ENCODE measurements at regions not wholly inside any gene's neighbourhood (a gene's known extent, or its start where the extent isn't known, plus 50 kb on each side); places are given as distances from the start of the nearest gene placed in this dataset.
A peak's percentile ranks its signal among the peaks of the same experiment; 100 is the strongest.

DNA sequence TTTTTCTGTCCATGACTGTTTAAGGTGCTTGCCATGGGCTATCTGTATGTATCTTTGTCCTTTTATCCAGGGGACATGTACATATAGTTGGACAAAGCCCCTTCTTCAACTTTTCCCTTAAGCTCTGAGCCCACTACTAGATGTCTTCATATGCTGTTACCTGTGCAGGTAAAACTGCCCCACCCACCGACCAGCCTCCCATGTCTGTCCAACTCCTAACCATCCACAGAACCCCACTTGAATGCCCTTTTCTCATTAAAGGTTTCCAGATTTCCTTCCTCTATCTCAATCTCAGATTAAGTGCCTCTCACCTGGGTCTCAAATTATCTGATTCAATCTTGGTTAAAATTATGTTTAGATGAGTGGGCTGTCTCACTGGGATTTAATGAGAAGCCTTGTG lies 136.3 kb downstream of the RNASET2 start:
- TF ChIP-seq ZNF37A (tag by site-specific recombination; IDR thresholded peaks at IDR 0.05) (no peak), ZFP3 (tag by site-specific recombination; IDR thresholded peaks at IDR 0.05; ENCODE audit: low read depth) (peak; percentile 67), BCL11B (tag by site-specific recombination; IDR thresholded peaks at IDR 0.05; ENCODE audit: low read depth) (no peak), ZNF624 (tag by site-specific recombination; IDR thresholded peaks at IDR 0.05) (no peak), ZNF324 (tag by site-specific recombination; IDR thresholded peaks at IDR 0.05) (no peak), ZNF366 (tag by site-specific recombination; conservative IDR thresholded peaks at IDR 0.05) (no peak)
- TF ChIP-seq, protein P1, sequence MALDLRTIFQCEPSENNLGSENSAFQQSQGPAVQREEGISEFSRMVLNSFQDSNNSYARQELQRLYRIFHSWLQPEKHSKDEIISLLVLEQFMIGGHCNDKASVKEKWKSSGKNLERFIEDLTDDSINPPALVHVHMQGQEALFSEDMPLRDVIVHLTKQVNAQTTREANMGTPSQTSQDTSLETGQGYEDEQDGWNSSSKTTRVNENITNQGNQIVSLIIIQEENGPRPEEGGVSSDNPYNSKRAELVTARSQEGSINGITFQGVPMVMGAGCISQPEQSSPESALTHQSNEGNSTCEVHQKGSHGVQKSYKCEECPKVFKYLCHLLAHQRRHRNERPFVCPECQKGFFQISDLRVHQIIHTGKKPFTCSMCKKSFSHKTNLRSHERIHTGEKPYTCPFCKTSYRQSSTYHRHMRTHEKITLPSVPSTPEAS (tag by site-specific recombination; IDR thresholded peaks at IDR 0.05) = no peak
- Histone ChIP-seq H3K27ac (ENCODE audit: extremely low read depth, low read depth, low read length) (no peak overlapping the region), H3K4me3 (ENCODE audit: low read depth, low read length) (no peak overlapping the region), H3K36me3 (ENCODE audit: control insufficient read depth in 2 of 2, insufficient read depth in 1 of 2, low read length in 2 of 2) (no peaks in the 10 kb centered on the region), H3K4me1 (ENCODE audit: control insufficient read depth, insufficient read depth, low read length) (no peaks in the 10 kb centered on the region), H3K9me3 (ENCODE audit: control insufficient read depth, insufficient read depth, low read depth, low read length) (no peaks in the 10 kb centered on the region)
- ChIA-PET CTCF (no interaction called here), POLR2A (no interaction called here)

DNA sequence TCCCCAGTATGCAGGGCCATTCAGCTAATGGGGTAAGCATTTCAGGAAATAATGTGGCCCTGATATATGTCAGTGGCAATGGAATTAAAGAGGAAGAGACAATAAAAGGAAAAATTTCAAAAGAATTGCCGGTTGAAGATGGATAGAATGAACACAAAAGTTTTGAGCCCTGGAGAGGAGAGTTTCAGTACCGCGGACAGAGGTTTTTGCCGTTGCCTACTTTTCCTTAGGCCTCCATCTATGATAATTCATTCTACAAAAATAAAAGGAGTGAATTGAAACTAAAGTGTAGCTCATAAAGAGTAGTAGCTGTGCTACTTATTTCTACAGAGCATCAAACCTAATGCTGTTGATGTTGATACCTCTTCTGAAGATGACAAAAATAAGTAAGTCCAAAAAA lies 140.7 kb downstream of the RNASET2 start:
- no peak overlapping the region for H3K4me3 ChIP-seq (ENCODE audit: low read depth, low read length)
- ChIA-PET POLR2A (no interaction called here), CTCF (no interaction called here)
- H3K27ac ChIP-seq (ENCODE audit: extremely low read depth, low read depth, low read length) = no peak overlapping the region
- H3K4me1 ChIP-seq (ENCODE audit: control insufficient read depth, insufficient read depth, low read length) = no peaks in the 10 kb centered on the region
- H3K36me3 ChIP-seq (ENCODE audit: control insufficient read depth in 2 of 2, insufficient read depth in 1 of 2, low read length in 2 of 2) = no peaks in the 10 kb centered on the region
- TF ChIP-seq SETDB1 (IDR thresholded peaks at IDR 0.05; ENCODE audit: insufficient read length, low read length) = no peak
- no peak for TF ChIP-seq ZNF548 (tag by site-specific recombination; IDR thresholded peaks at IDR 0.05)
- TF ChIP-seq, protein P2, sequence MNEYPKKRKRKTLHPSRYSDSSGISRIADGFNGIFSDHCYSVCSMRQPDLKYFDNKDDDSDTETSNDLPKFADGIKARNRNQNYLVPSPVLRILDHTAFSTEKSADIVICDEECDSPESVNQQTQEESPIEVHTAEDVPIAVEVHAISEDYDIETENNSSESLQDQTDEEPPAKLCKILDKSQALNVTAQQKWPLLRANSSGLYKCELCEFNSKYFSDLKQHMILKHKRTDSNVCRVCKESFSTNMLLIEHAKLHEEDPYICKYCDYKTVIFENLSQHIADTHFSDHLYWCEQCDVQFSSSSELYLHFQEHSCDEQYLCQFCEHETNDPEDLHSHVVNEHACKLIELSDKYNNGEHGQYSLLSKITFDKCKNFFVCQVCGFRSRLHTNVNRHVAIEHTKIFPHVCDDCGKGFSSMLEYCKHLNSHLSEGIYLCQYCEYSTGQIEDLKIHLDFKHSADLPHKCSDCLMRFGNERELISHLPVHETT (tag by site-specific recombination; IDR thresholded peaks at IDR 0.05) = no peak
- TF ChIP-seq, protein P3, sequence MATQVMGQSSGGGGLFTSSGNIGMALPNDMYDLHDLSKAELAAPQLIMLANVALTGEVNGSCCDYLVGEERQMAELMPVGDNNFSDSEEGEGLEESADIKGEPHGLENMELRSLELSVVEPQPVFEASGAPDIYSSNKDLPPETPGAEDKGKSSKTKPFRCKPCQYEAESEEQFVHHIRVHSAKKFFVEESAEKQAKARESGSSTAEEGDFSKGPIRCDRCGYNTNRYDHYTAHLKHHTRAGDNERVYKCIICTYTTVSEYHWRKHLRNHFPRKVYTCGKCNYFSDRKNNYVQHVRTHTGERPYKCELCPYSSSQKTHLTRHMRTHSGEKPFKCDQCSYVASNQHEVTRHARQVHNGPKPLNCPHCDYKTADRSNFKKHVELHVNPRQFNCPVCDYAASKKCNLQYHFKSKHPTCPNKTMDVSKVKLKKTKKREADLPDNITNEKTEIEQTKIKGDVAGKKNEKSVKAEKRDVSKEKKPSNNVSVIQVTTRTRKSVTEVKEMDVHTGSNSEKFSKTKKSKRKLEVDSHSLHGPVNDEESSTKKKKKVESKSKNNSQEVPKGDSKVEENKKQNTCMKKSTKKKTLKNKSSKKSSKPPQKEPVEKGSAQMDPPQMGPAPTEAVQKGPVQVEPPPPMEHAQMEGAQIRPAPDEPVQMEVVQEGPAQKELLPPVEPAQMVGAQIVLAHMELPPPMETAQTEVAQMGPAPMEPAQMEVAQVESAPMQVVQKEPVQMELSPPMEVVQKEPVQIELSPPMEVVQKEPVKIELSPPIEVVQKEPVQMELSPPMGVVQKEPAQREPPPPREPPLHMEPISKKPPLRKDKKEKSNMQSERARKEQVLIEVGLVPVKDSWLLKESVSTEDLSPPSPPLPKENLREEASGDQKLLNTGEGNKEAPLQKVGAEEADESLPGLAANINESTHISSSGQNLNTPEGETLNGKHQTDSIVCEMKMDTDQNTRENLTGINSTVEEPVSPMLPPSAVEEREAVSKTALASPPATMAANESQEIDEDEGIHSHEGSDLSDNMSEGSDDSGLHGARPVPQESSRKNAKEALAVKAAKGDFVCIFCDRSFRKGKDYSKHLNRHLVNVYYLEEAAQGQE (tag by site-specific recombination; IDR thresholded peaks at IDR 0.05) = peak; percentile 93
- H3K9me3 ChIP-seq (ENCODE audit: control insufficient read depth, insufficient read depth, low read depth, low read length) = no peaks in the 10 kb centered on the region

DNA sequence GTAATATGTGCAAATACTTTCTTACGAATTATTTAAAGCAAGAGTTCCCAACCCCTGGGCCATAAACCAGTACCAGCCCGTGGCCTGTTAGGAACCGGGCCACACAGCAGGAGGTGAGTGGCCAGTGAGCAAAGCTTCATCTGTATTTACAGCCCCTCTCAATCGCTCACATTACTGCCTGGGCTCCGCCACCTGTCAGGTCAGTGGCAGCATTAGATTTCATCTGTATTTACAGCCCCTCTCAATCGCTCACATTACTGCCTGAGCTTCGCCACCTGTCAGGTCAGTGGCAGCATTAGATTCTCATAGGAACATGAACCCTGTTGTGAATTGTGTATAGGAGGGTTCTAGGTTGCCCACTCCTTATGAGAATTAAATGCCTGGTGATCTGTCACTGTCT lies 142.0 kb downstream of the RNASET2 start:
- POLR2A ChIA-PET = no interaction called here
- TF ChIP-seq, protein P4, sequence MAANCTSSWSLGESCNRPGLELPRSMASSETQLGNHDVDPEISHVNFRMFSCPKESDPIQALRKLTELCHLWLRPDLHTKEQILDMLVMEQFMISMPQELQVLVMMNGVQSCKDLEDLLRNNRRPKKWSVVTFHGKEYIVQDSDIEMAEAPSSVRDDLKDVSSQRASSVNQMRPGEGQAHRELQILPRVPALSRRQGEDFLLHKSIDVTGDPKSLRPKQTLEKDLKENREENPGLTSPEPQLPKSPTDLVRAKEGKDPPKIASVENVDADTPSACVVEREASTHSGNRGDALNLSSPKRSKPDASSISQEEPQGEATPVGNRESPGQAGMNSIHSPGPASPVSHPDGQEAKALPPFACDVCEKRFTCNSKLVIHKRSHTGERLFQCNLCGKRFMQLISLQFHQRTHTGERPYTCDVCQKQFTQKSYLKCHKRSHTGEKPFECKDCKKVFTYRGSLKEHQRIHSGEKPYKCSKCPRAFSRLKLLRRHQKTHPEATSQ (tag by site-specific recombination; IDR thresholded peaks at IDR 0.05) = no peak
- no peak for TF ChIP-seq ZNF433 (tag by site-specific recombination; IDR thresholded peaks at IDR 0.05; ENCODE audit: low read depth)
- TF ChIP-seq ZFP37 (tag by site-specific recombination; IDR thresholded peaks at IDR 0.05) = no peak
- no peak for TF ChIP-seq ZNF677 (tag by site-specific recombination; IDR thresholded peaks at IDR 0.05)
- TF ChIP-seq GLIS2 (tag by site-specific recombination; IDR thresholded peaks at IDR 0.05) = no peak
- TF ChIP-seq, protein P3 (tag by site-specific recombination; IDR thresholded peaks at IDR 0.05) = no peak
- Histone ChIP-seq H3K9me3 (ENCODE audit: control insufficient read depth, insufficient read depth, low read depth, low read length) (no peaks in the 10 kb centered on the region), H3K36me3 (ENCODE audit: control insufficient read depth in 2 of 2, insufficient read depth in 1 of 2, low read length in 2 of 2) (no peaks in the 10 kb centered on the region), H3K27ac (ENCODE audit: extremely low read depth, low read depth, low read length) (no peak overlapping the region), H3K4me1 (ENCODE audit: control insufficient read depth, insufficient read depth, low read length) (no peaks in the 10 kb centered on the region), H3K4me3 (ENCODE audit: low read depth, low read length) (no peak overlapping the region)
- CTCF ChIA-PET = no interaction called here

All from HEK293 (cell line).